ENCODE measurements at regions not wholly inside any gene's neighbourhood (a gene's known extent, or its start where the extent isn't known, plus 50 kb on each side); places are given as distances from the start of the nearest gene placed in this dataset.

DNA sequence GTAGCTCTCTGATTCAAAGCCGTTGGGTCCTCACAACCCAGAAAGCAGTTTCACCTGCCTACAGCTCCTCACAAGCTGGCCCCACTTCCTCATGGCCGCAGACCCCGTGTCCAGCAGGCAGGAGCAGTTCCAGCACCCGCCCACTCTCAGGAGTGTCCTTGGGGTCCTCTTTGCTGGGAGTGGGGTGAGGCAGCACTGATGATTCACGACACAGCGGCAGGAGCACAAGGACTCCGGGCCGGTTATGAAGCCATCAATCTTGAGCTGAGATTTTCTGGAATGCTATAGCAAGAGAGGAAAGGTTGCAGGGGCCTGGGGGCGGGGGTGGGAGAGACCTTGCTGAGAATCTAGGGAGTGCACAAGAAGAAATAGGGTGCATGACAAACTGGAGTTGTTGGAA is 311.2 kb downstream of the NXPE2 start:
- H3K9me3 ChIP-seq (replicated peaks in 1 of 11): no peaks in the 10 kb centered on the region
- H3K36me3 ChIP-seq: no peaks in the 10 kb centered on the region
- no peaks in the 10 kb centered on the region for H3K4me1 ChIP-seq
- no peak overlapping the region for H3K27ac ChIP-seq
- H3K27me3 ChIP-seq: no peaks in the 10 kb centered on the region
- no peak for TF ChIP-seq Cebpa-rat (IDR thresholded peaks at IDR 0.05)
- no peaks in the 10 kb centered on the region for H4K20me1 ChIP-seq
- no peak overlapping the region for H3K4me2 ChIP-seq
- no peak overlapping the region for H3K4me3 ChIP-seq
- no peak overlapping the region for H3K9ac ChIP-seq

DNA sequence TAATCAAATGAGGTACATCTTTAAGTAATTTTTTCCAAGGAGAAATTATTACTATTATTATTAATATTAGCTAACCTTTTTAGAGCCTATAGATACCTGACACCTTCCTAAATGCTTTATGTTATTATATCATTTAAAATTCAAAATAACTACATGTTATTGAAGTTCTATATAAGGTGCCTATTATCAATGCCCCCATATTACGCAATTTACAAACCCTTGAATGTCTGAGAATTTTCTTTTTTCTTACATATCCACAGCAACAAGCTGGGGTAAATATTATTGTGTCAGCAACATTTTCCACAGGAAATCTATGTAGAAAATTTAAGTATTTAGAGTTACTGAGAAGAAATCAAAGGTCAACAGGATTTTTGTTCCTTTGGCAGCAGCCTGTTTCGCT is 327.3 kb downstream of the NXPE2 start:
- TF ChIP-seq Cebpa-rat (IDR thresholded peaks at IDR 0.05): no peak
- no peaks in the 10 kb centered on the region for H4K20me1 ChIP-seq
- H3K4me1 ChIP-seq: no peaks in the 10 kb centered on the region

DNA sequence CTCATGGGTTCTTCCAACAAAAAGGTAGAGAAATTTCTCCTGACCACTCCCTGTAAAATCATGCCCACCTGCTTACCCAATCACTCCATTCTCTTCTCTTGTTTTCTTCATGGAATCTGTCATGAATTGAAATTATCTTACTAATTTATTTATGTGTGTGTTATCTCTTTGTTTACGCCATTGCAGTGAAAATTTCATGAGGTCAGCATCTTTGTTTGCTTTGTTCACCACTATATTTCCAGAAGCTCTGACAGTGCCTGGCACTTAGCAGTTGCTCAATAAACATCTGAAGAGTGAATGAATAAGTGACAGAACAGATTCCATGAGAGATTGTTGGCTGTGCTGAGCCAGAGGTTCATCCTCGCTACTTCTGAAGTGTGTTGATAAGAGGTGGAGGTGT is 329.5 kb downstream of the NXPE2 start:
- Histone ChIP-seq H3K9ac (no peak overlapping the region), H3K27me3 (no peaks in the 10 kb centered on the region), H3K36me3 (no peaks in the 10 kb centered on the region), H3K4me1 (no peaks in the 10 kb centered on the region), H3K4me2 (no peak overlapping the region), H3K27ac (no peak overlapping the region), H3K4me3 (no peak overlapping the region), H3K9me3 (replicated peaks in 1 of 11) (no peaks in the 10 kb centered on the region; a peak in 1 of 22 replicates), H4K20me1 (no peaks in the 10 kb centered on the region)
- no peak for TF ChIP-seq Cebpa-rat (IDR thresholded peaks at IDR 0.05)

More for the DNA sequence above, 327.3 kb downstream of the NXPE2 start:
- no peak overlapping the region for H3K27ac ChIP-seq
- H3K27me3 ChIP-seq: no peaks in the 10 kb centered on the region
- H3K4me2 ChIP-seq: no peak overlapping the region
- H3K4me3 ChIP-seq: no peak overlapping the region
- no peaks in the 10 kb centered on the region for H3K36me3 ChIP-seq
- no peak overlapping the region for H3K9ac ChIP-seq
- H3K9me3 ChIP-seq (replicated peaks in 1 of 11): no peaks in the 10 kb centered on the region; a peak in 1 of 22 replicates

DNA sequence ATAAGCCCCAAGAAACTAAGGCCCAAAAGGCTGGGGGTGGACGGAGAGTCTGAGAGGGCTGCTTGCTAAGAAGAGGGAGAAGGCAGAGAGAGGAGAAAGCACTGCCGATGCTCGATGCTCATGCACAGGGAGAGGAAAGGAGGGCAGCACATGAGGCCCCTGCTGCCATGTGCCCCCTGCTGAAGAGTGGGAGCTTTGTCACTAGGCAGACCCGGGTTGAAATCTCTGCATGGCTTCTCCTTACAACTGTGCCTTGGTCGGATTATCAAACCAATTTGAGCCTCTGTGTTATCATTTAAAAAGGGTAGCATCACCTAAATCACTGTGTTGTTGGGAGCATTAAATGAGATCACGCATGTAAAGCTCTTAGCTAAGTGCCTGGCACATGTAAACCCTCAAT is 330.5 kb downstream of the NXPE2 start:
- Histone ChIP-seq H3K27me3 (no peaks in the 10 kb centered on the region), H3K4me3 (no peak overlapping the region), H3K4me1 (no peaks in the 10 kb centered on the region), H3K27ac (no peak overlapping the region), H3K36me3 (no peaks in the 10 kb centered on the region), H4K20me1 (no peaks in the 10 kb centered on the region), H3K9me3 (replicated peaks in 1 of 11) (peaks cover 0 to 5% (median 0%) of the 10 kb centered on the region in 11 experiments; a peak in 2 of 22 replicates), H3K4me2 (no peak overlapping the region), H3K9ac (no peak overlapping the region)
- TF ChIP-seq Cebpa-rat (IDR thresholded peaks at IDR 0.05): no peak

DNA sequence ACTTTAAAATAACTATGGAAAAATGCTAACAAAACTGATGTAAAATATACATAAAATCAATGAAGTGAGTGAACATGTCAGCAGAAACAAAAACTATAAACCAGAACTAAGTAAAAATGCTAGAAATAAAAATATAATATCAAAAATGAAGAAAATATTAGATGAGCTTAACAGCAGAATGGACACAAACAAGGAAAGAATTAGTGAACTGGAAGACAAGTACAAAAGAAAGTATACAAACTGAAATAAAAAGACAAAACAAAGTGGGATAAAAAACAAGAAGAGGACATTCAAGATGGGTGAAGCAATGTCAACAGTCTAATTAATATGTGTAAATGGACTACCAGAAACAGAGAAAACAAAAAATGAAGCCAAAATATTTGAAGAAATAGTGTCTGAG is 339.2 kb downstream of the NXPE2 start:
- H3K4me2 ChIP-seq: no peak overlapping the region
- no peaks in the 10 kb centered on the region for H4K20me1 ChIP-seq
- no peak overlapping the region for H3K27ac ChIP-seq
- no peak for TF ChIP-seq Cebpa-rat (IDR thresholded peaks at IDR 0.05)
- no peaks in the 10 kb centered on the region for H3K36me3 ChIP-seq
- no peaks in the 10 kb centered on the region for H3K27me3 ChIP-seq
- no peak overlapping the region for H3K9ac ChIP-seq
- no peak overlapping the region for H3K4me3 ChIP-seq
- peaks cover 30 to 62% (median 46%) of the 10 kb centered on the region in 11 experiments for H3K9me3 ChIP-seq (replicated peaks in 1 of 11)
- H3K4me1 ChIP-seq: peaks cover 0 to 3% (median 0%) of the 10 kb centered on the region in 10 experiments; a peak in 1 of 20 replicates

DNA sequence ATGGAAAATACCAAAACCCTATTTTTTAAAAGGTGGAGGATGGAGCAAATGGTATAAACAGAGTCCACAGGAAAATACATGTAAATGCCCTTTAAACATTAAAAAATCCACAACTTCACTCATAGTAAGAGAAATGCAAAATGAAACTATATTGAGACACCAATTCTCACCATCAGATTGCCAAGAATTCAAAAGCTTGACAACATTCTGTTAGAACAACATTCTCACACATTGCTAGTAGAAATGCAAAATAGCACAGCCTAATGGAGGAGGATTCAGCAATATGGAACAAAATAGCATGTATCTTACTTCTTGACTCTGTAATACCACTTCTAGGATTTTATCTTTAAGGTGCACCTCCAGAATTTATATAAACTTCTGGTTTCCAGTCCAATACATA is 351.8 kb downstream of the NXPE2 start:
- peaks cover 0 to 28% (median 13%) of the 10 kb centered on the region in 11 experiments; a peak in 13 of 22 replicates for H3K9me3 ChIP-seq (replicated peaks in 1 of 11)
- H3K4me1 ChIP-seq: peaks cover 0 to 10% (median 0%) of the 10 kb centered on the region in 10 experiments; a peak in 3 of 20 replicates
- H3K27me3 ChIP-seq: no peaks in the 10 kb centered on the region

DNA sequence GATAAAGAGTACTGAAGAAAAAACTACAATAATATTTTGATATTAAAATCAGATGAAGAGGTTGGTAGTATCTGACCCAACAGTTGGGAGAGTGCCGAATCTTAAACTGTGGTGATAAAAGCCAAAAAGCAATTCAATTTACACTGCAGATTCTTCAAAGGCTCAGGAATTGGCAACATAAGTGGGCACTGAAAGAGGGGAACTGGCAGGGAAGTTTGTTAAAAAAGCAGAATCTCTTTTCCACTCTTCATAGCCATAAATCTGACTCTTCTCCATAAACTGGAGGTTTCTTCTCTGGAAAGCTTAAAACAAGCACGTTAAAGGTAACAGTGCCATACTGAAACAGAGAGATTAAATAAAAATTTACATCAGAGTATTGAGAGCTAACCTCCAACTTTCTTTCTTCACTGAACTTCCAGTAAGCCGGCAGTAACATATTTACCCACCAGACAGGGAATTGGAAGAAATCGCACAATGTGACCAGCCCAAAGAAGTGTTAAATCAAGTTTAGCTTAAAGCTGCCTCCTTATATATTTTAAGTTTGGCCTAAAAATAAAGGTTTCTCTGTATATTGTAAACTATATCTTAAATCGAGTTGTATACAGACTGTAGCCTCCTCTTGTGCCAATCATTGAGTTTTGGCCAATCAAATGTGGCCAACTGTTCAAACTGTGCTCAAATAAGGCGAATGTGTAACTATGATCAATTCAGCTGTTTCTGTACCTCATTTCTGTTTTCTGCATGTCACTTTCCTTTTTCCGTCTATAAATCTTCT is 358.3 kb downstream of the NXPE2 start:
- H3K9me3 ChIP-seq (replicated peaks in 1 of 11): peaks cover 0 to 17% (median 8%) of the 10 kb centered on the region in 11 experiments; a peak in 14 of 22 replicates
- no peaks in the 10 kb centered on the region for H3K27me3 ChIP-seq
- H3K4me3 ChIP-seq: no peak overlapping the region
- peaks cover 0 to 19% (median 9%) of the 10 kb centered on the region in 10 experiments; a peak in 9 of 20 replicates for H3K4me1 ChIP-seq
- no peaks in the 10 kb centered on the region for H4K20me1 ChIP-seq
- H3K9ac ChIP-seq: no peak overlapping the region
- TF ChIP-seq Cebpa-rat (IDR thresholded peaks at IDR 0.05): no peak
- no peak overlapping the region for H3K27ac ChIP-seq
- H3K4me2 ChIP-seq: no peak overlapping the region
- no peaks in the 10 kb centered on the region for H3K36me3 ChIP-seq

More for the DNA sequence above, 351.8 kb downstream of the NXPE2 start:
- Histone ChIP-seq H3K36me3 (no peaks in the 10 kb centered on the region), H4K20me1 (no peaks in the 10 kb centered on the region), H3K4me2 (no peak overlapping the region), H3K9ac (no peak overlapping the region), H3K27ac (no peak overlapping the region), H3K4me3 (no peak overlapping the region)
- TF ChIP-seq Cebpa-rat (IDR thresholded peaks at IDR 0.05): no peak

DNA sequence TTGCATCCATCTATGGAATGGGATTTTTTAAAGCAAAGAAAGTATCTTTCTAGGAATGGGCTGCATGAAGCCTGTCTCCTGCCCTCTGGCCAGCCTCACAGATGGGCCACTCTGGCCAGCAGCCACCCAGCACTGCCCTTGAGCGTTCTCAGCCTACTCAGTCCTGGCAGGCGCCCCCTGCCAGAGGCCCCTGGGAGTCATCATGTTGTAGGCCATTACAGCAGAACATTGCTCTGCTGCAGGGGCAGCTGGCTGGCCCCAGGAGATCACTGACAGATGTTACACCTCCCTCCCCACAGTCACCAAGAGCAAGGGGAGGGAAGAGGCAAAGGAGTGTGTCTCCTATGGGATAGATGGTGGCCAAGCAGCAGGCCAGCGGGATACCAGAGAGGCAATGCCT is 363.7 kb downstream of the NXPE2 start:
- Histone ChIP-seq H3K27me3 (no peaks in the 10 kb centered on the region), H3K9ac (no peak overlapping the region), H3K9me3 (replicated peaks in 1 of 11) (peaks cover 0 to 5% (median 0%) of the 10 kb centered on the region in 11 experiments; a peak in 3 of 22 replicates), H3K4me1 (peaks cover 0 to 27% (median 15%) of the 10 kb centered on the region in 10 experiments; a peak in 12 of 20 replicates), H3K4me2 (peak overlapping the region in 7 of 11 experiments; percentile 26 to 49 (median 35); a peak in 10 of 22 replicates), H3K27ac (no peak overlapping the region), H4K20me1 (no peaks in the 10 kb centered on the region), H3K36me3 (no peaks in the 10 kb centered on the region), H3K4me3 (no peak overlapping the region)
- TF ChIP-seq Cebpa-rat (IDR thresholded peaks at IDR 0.05): no peak

DNA sequence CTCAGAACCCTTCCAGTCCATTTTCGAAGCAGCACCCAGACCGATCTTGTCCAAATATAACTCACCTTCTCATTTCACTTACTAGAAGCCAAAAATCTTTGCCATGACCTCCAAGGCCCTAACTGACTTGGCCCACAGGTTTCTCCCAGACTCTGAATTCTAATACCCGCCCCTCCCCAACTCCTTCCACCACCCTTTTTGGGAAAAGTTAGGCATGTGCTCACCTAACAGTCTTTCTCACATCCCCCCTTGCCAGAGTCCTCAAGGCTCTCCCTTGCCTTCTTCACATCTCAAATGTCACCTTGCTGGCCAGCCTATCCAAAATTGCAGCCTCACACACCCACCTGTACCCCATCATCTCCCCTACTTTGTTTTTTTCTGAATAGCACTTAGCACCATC is 369.3 kb downstream of the NXPE2 start:
- Histone ChIP-seq H3K4me1 (no peaks in the 10 kb centered on the region), H3K9ac (no peak overlapping the region)
- no peak for TF ChIP-seq Cebpa-rat (IDR thresholded peaks at IDR 0.05)

DNA sequence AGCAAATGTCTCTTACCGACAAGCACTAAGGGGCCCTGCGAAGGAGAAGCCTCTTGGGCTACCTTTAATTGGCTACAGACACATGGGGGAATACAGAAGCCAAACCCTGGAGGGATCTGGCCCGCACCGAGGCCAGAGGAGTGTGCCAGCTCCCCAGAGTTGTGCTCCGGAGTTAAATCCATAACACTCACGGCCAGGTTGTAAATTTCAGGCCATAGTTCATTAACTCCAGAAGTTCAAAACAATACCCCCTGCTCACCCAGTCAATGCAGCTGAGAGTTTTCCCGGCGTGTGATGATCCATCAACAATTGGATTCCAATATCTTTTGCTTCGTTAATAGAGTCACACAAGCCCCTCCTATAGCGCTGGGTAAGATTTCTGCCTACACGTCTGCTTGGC is 371.5 kb downstream of the NXPE2 start:
- Histone ChIP-seq H3K4me2 (no peak overlapping the region), H3K27ac (no peak overlapping the region), H3K9me3 (replicated peaks in 1 of 11) (peaks cover 0 to 1% (median 0%) of the 10 kb centered on the region in 11 experiments; a peak in 3 of 22 replicates), H3K36me3 (no peaks in the 10 kb centered on the region), H4K20me1 (no peaks in the 10 kb centered on the region), H3K4me1 (peaks cover 0 to 7% (median 0%) of the 10 kb centered on the region in 10 experiments; a peak in 2 of 20 replicates), H3K9ac (no peak overlapping the region), H3K27me3 (no peaks in the 10 kb centered on the region), H3K4me3 (no peak overlapping the region)
- no peak for TF ChIP-seq Cebpa-rat (IDR thresholded peaks at IDR 0.05)

More for the DNA sequence above, 369.3 kb downstream of the NXPE2 start:
- Histone ChIP-seq H3K4me2 (no peak overlapping the region), H3K27me3 (no peaks in the 10 kb centered on the region), H3K4me3 (no peak overlapping the region), H3K27ac (no peak overlapping the region), H3K9me3 (replicated peaks in 1 of 11) (no peaks in the 10 kb centered on the region), H4K20me1 (no peaks in the 10 kb centered on the region), H3K36me3 (no peaks in the 10 kb centered on the region)

Measured in BLaER1 treated with 17β-estradiol and CSF1 and Interleukin-3, amounts not matched to agents 10 nM and 100 nM (cell line).